IPS-18a (cell line): ENCODE measurements at regions not wholly inside any gene's neighbourhood (a gene's known extent, or its start where the extent isn't known, plus 50 kb on each side); places are given as distances from the start of the nearest gene placed in this dataset.

Experiments
- H3K27ac ChIP-seq: one replicate; pipeline ENCODE4 v1.5.1; 2013; ENCODE audit warnings: low read length
- H3K27me3 ChIP-seq: one replicate; pipeline ENCODE4 v1.6.1; 2013; ENCODE audit warnings: mild to moderate bottlenecking, low read length; ENCODE audit not compliant: control insufficient read depth, insufficient read depth
- H3K36me3 ChIP-seq: one replicate; pipeline ENCODE4 v1.6.1; 2013; ENCODE audit warnings: low read depth, low read length; ENCODE audit not compliant: control insufficient read depth
- H3K4me1 ChIP-seq: one replicate; pipeline ENCODE4 v1.6.1; 2013; ENCODE audit warnings: low read depth, low read length; ENCODE audit not compliant: control insufficient read depth
- H3K4me3 ChIP-seq: one replicate; pipeline ENCODE4 v1.5.1; 2013; ENCODE audit warnings: low read length
- H3K9ac ChIP-seq: one replicate; pipeline ENCODE4 v1.6.1; 2013; ENCODE audit warnings: mild to moderate bottlenecking, low read length, moderate library complexity
- H3K9me3 ChIP-seq: one replicate; pipeline ENCODE4 v1.6.1; 2013; ENCODE audit warnings: low read depth, low read length; ENCODE audit not compliant: control insufficient read depth

GRCh38 chr4:181956512-181956911 is 286.7 kb upstream of the TENM3 start:
- H3K4me3 ChIP-seq = no peak overlapping the region
- H3K27ac ChIP-seq = no peak overlapping the region
- H3K4me1 ChIP-seq = no peaks in the 10 kb centered on the region

GRCh38 chr4:181957088-181957487 is 286.1 kb upstream of the TENM3 start:
- H3K27ac ChIP-seq = no peak overlapping the region
- H3K36me3 ChIP-seq = no peaks in the 10 kb centered on the region
- H3K9ac ChIP-seq = no peak overlapping the region
- H3K9me3 ChIP-seq = no peaks in the 10 kb centered on the region
- H3K4me3 ChIP-seq = no peak overlapping the region
- no peaks in the 10 kb centered on the region for H3K27me3 ChIP-seq
- H3K4me1 ChIP-seq = no peaks in the 10 kb centered on the region

More at GRCh38 chr4:181956512-181956911, 286.7 kb upstream of the TENM3 start:
- no peaks in the 10 kb centered on the region for H3K9me3 ChIP-seq
- no peak overlapping the region for H3K9ac ChIP-seq
- H3K27me3 ChIP-seq = no peaks in the 10 kb centered on the region
- no peaks in the 10 kb centered on the region for H3K36me3 ChIP-seq

- H3K4me3 ChIP-seq = no peak overlapping the region
- H3K27ac ChIP-seq = no peak overlapping the region
- H3K27me3 ChIP-seq = no peaks in the 10 kb centered on the region
- peaks cover 6% of the 10 kb centered on the region for H3K4me1 ChIP-seq
- H3K36me3 ChIP-seq = no peaks in the 10 kb centered on the region
- no peaks in the 10 kb centered on the region for H3K9me3 ChIP-seq
- no peak overlapping the region for H3K9ac ChIP-seq
These were observed 284.8 kb upstream of the TENM3 start for GRCh38 chr4:181958446-181958845.

- Histone ChIP-seq H3K9me3 (no peaks in the 10 kb centered on the region), H3K27ac (no peak overlapping the region), H3K9ac (no peak overlapping the region), H3K27me3 (no peaks in the 10 kb centered on the region), H3K4me3 (no peak overlapping the region), H3K4me1 (peaks cover 6% of the 10 kb centered on the region), H3K36me3 (no peaks in the 10 kb centered on the region)
These were observed 284.1 kb upstream of the TENM3 start for GRCh38 chr4:181959121-181959520.

GRCh38 chr4:181960384-181960783 is 282.8 kb upstream of the TENM3 start:
- Histone ChIP-seq H3K4me3 (no peak overlapping the region), H3K36me3 (no peaks in the 10 kb centered on the region), H3K27me3 (no peaks in the 10 kb centered on the region), H3K9me3 (no peaks in the 10 kb centered on the region), H3K27ac (no peak overlapping the region), H3K9ac (no peak overlapping the region), H3K4me1 (peaks cover 14% of the 10 kb centered on the region)

- Histone ChIP-seq H3K27me3 (no peaks in the 10 kb centered on the region), H3K36me3 (no peaks in the 10 kb centered on the region), H3K4me1 (peaks cover 14% of the 10 kb centered on the region), H3K9ac (no peak overlapping the region), H3K4me3 (no peak overlapping the region), H3K9me3 (no peaks in the 10 kb centered on the region), H3K27ac (no peak overlapping the region)
These were observed 280.9 kb upstream of the TENM3 start for GRCh38 chr4:181962321-181962720.

GRCh38 chr4:181964731-181965130 is 278.5 kb upstream of the TENM3 start:
- no peak overlapping the region for H3K4me3 ChIP-seq
- no peak overlapping the region for H3K27ac ChIP-seq
- H3K36me3 ChIP-seq = no peaks in the 10 kb centered on the region
- H3K9ac ChIP-seq = no peak overlapping the region
- H3K9me3 ChIP-seq = no peaks in the 10 kb centered on the region
- H3K27me3 ChIP-seq = no peaks in the 10 kb centered on the region
- peaks cover 14% of the 10 kb centered on the region for H3K4me1 ChIP-seq

- H3K4me1 ChIP-seq = peaks cover 14% of the 10 kb centered on the region
- no peaks in the 10 kb centered on the region for H3K27me3 ChIP-seq
- H3K36me3 ChIP-seq = no peaks in the 10 kb centered on the region
- no peak overlapping the region for H3K4me3 ChIP-seq
- H3K9me3 ChIP-seq = no peaks in the 10 kb centered on the region
- H3K27ac ChIP-seq = no peak overlapping the region
- no peak overlapping the region for H3K9ac ChIP-seq
These were observed 277.1 kb upstream of the TENM3 start for GRCh38 chr4:181966104-181966551.

- H3K4me1 ChIP-seq = peaks cover 11% of the 10 kb centered on the region
- no peaks in the 10 kb centered on the region for H3K27me3 ChIP-seq
- H3K36me3 ChIP-seq = no peaks in the 10 kb centered on the region
- no peak overlapping the region for H3K4me3 ChIP-seq
- no peak overlapping the region for H3K9ac ChIP-seq
- H3K9me3 ChIP-seq = no peaks in the 10 kb centered on the region
- no peak overlapping the region for H3K27ac ChIP-seq
These were observed 275.8 kb upstream of the TENM3 start for GRCh38 chr4:181967401-181967800.

GRCh38 chr4:181968371-181968770 is 274.8 kb upstream of the TENM3 start:
- no peak overlapping the region for H3K9ac ChIP-seq
- no peaks in the 10 kb centered on the region for H3K36me3 ChIP-seq
- H3K27ac ChIP-seq = no peak overlapping the region
- H3K4me1 ChIP-seq = peaks cover 8% of the 10 kb centered on the region
- no peaks in the 10 kb centered on the region for H3K9me3 ChIP-seq
- H3K27me3 ChIP-seq = no peaks in the 10 kb centered on the region
- no peak overlapping the region for H3K4me3 ChIP-seq

GRCh38 chr4:181969151-181969550 is 274.1 kb upstream of the TENM3 start:
- Histone ChIP-seq H3K27ac (no peak overlapping the region), H3K36me3 (no peaks in the 10 kb centered on the region), H3K9me3 (no peaks in the 10 kb centered on the region), H3K9ac (no peak overlapping the region), H3K27me3 (no peaks in the 10 kb centered on the region), H3K4me3 (no peak overlapping the region), H3K4me1 (peaks cover 7% of the 10 kb centered on the region)

- Histone ChIP-seq H3K27me3 (no peaks in the 10 kb centered on the region), H3K27ac (no peak overlapping the region), H3K4me3 (no peak overlapping the region), H3K9me3 (no peaks in the 10 kb centered on the region), H3K36me3 (no peaks in the 10 kb centered on the region), H3K9ac (no peak overlapping the region), H3K4me1 (no peaks in the 10 kb centered on the region)
These were observed 272.8 kb upstream of the TENM3 start for GRCh38 chr4:181970366-181970765.
